ENCODE measurements at regions not wholly inside any gene's neighbourhood (a gene's known extent, or its start where the extent isn't known, plus 50 kb on each side); places are given as distances from the start of the nearest gene placed in this dataset.

DNA sequence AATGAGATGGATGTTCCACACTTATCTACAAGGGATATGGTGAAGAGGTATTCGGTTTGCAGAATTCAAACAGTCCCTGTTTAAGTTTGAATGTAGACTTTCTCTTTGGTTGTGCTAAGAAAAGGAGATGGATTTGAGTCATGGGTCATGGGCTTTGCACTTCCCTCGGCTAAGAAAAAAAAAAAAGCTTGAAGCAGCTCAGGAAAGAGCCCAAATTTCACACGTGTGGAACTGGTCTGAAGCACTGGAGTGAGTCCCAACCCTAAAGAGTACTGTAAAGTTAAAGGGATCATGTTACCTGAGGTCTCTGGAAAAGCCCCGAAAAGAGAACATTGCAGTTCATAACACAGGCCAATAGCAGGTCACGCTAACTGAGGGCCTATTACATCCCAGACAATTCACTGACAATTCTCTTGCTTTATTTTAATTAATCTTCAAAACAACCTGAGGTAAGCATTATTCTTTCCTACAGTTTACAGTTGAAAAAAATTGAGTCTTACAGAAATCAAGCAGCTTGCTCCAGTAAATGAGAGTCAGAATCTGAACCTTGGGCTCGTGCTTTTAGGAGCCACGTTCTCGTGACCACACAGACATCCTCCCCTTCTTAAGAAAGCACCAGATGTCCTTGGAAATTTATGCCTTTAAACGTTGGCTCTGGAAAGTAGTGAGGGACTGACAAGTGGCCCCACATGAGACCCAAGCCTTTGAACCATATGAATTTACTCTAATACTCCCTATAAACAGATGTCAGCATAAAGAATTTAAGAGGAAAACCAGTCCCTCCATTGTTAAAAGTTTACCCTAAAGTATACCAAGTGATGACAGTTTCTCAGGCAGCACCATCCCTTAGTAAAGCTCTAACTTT lies 89.3 kb downstream of the MAD2L1 start:
- Histone ChIP-seq H2AFZ (ENCODE audit: low read length) (no peak overlapping the region), H3K4me3 (ENCODE audit: low read depth, low read length, poor library complexity, severe bottlenecking) (no peak overlapping the region), H3K9me2 (ENCODE audit: insufficient read depth, low read length) (no peaks in the 10 kb centered on the region), H3K4me1 (ENCODE audit: insufficient read depth, low read length, poor library complexity, severe bottlenecking) (no peaks in the 10 kb centered on the region), H3K79me2 (ENCODE audit: insufficient read depth, low read depth, low read length) (no peaks in the 10 kb centered on the region), H3K36me3 (ENCODE audit: insufficient read depth, low read length) (no peaks in the 10 kb centered on the region), H3K9me3 (ENCODE audit: low read length) (no peaks in the 10 kb centered on the region), H4K20me1 (ENCODE audit: insufficient read depth, low read length) (no peaks in the 10 kb centered on the region), H3K4me2 (ENCODE audit: low read length) (no peak overlapping the region), H3K27ac (ENCODE audit: low read depth, low read length, poor library complexity, severe bottlenecking) (no peak overlapping the region)
- no peak for DNase-seq (ENCODE audit: low spot score)
- ChIA-PET CTCF (ENCODE audit: unreplicated experiment) (no interaction called here), POLR2A (no interaction called here)
- BruUV-seq (replicated peaks) = no TSS peak
- TF ChIP-seq, protein P1, sequence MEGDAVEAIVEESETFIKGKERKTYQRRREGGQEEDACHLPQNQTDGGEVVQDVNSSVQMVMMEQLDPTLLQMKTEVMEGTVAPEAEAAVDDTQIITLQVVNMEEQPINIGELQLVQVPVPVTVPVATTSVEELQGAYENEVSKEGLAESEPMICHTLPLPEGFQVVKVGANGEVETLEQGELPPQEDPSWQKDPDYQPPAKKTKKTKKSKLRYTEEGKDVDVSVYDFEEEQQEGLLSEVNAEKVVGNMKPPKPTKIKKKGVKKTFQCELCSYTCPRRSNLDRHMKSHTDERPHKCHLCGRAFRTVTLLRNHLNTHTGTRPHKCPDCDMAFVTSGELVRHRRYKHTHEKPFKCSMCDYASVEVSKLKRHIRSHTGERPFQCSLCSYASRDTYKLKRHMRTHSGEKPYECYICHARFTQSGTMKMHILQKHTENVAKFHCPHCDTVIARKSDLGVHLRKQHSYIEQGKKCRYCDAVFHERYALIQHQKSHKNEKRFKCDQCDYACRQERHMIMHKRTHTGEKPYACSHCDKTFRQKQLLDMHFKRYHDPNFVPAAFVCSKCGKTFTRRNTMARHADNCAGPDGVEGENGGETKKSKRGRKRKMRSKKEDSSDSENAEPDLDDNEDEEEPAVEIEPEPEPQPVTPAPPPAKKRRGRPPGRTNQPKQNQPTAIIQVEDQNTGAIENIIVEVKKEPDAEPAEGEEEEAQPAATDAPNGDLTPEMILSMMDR (conservative IDR thresholded peaks at IDR 0.05; ENCODE audit: low read length) = no peak
- no peak for TF ChIP-seq EZH2phosphoT487 (IDR thresholded peaks at IDR 0.05; ENCODE audit: borderline replicate concordance, low read depth, low read length)
- intact Hi-C loops (cut with micrococcal nuclease; ENCODE audit: unreplicated experiment) = no loop called here

DNA sequence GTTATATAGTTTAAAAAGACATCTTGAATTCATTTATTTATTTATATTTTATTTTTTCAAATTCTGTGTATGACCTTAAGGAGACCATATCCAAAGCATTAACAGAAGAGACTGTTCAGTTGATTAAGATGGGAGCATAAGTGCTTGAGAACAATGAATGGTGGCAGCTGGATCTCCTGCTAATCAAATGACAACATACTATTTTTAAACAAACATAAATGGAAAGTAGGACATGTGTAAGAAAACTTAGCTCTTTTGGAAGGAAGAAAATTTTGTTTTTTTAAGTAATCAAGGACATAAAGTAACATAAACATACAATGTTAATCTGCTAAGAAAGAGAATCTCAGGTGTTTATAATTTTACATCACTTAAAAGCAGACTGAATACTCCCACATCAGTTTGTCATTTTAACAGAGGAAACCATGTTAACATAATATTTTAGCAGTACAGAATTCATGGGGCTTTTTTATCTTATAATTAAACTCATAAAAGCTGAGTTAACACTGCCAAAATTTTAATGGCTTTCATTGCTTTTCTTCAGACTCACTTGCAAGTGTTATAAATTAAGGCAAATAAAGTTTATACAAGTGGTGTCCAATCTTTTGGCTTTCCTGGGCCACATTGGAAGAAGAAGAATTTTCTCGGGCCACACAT lies 95.1 kb downstream of the MAD2L1 start:
- no TSS peak for BruUV-seq (replicated peaks)
- Histone ChIP-seq H2AFZ (ENCODE audit: low read length) (no peak overlapping the region), H3K27ac (ENCODE audit: low read depth, low read length, poor library complexity, severe bottlenecking) (no peak overlapping the region), H3K9me2 (ENCODE audit: insufficient read depth, low read length) (no peaks in the 10 kb centered on the region), H4K20me1 (ENCODE audit: insufficient read depth, low read length) (no peaks in the 10 kb centered on the region), H3K79me2 (ENCODE audit: insufficient read depth, low read depth, low read length) (no peaks in the 10 kb centered on the region), H3K4me3 (ENCODE audit: low read depth, low read length, poor library complexity, severe bottlenecking) (no peak overlapping the region), H3K9me3 (ENCODE audit: low read length) (no peaks in the 10 kb centered on the region), H3K4me2 (ENCODE audit: low read length) (no peak overlapping the region), H3K4me1 (ENCODE audit: insufficient read depth, low read length, poor library complexity, severe bottlenecking) (no peaks in the 10 kb centered on the region), H3K36me3 (ENCODE audit: insufficient read depth, low read length) (no peaks in the 10 kb centered on the region)
- TF ChIP-seq, protein P1 (conservative IDR thresholded peaks at IDR 0.05; ENCODE audit: low read length) = no peak
- no peak for TF ChIP-seq EZH2phosphoT487 (IDR thresholded peaks at IDR 0.05; ENCODE audit: borderline replicate concordance, low read depth, low read length)
- ChIA-PET CTCF (ENCODE audit: unreplicated experiment) (no interaction called here), POLR2A (interaction anchor here (0.6 kb wide), 2 partner anchors 10 to 45 kb away, joined by 3 to 7 read pairs; no protein-coding TSS in a partner anchor)
- intact Hi-C loops (cut with micrococcal nuclease; ENCODE audit: unreplicated experiment) = no loop called here
- no peak for DNase-seq (ENCODE audit: low spot score)

DNA sequence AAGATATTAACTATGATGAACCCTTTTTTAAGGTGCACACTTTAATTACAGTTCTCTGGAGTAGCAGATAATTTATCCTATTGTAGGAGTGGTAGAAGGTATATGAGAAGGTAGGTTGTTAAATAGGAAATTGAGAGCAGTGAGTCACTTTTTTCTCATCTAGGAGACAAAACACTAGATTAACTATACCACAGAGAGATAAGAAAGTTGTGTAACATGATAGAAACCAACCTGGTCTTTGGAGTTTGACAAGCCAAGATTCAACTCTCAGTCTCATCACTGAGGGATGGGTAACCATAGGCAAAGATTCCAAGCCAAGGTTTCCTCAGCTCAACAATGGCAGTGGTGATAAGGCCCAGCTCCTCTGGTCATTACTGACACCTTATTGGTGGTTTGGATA lies 104.0 kb downstream of the MAD2L1 start:
- no peak for DNase-seq (ENCODE audit: low spot score)
- H3K9me3 ChIP-seq (ENCODE audit: low read length) = no peaks in the 10 kb centered on the region
- TF ChIP-seq, protein P1 (conservative IDR thresholded peaks at IDR 0.05; ENCODE audit: low read length) = no peak
- TF ChIP-seq EZH2phosphoT487 (IDR thresholded peaks at IDR 0.05; ENCODE audit: borderline replicate concordance, low read depth, low read length) = no peak
- no peak overlapping the region for H3K27ac ChIP-seq (ENCODE audit: low read depth, low read length, poor library complexity, severe bottlenecking)
- intact Hi-C loops (cut with micrococcal nuclease; ENCODE audit: unreplicated experiment) = no loop called here
- H3K4me3 ChIP-seq (ENCODE audit: low read depth, low read length, poor library complexity, severe bottlenecking) = no peak overlapping the region
- no peaks in the 10 kb centered on the region for H3K9me2 ChIP-seq (ENCODE audit: insufficient read depth, low read length)
- no peaks in the 10 kb centered on the region for H3K4me1 ChIP-seq (ENCODE audit: insufficient read depth, low read length, poor library complexity, severe bottlenecking)
- H2AFZ ChIP-seq (ENCODE audit: low read length) = no peak overlapping the region
- no TSS peak for BruUV-seq (replicated peaks)
- POLR2A ChIA-PET = interaction anchor here (1.0 to 1.4 kb wide), 2 partner anchors 23 to 88 kb away, joined by 3 to 4 read pairs; no protein-coding TSS in a partner anchor
- no peaks in the 10 kb centered on the region for H3K79me2 ChIP-seq (ENCODE audit: insufficient read depth, low read depth, low read length)
- CTCF ChIA-PET (ENCODE audit: unreplicated experiment) = no interaction called here
- H4K20me1 ChIP-seq (ENCODE audit: insufficient read depth, low read length) = no peaks in the 10 kb centered on the region
- no peaks in the 10 kb centered on the region for H3K36me3 ChIP-seq (ENCODE audit: insufficient read depth, low read length)
- no peak overlapping the region for H3K4me2 ChIP-seq (ENCODE audit: low read length)

All from OCI-LY7 (cell line).